Central memory CD8-positive, alpha-beta T cell (primary cell): ENCODE measurements at regions not wholly inside any gene's neighbourhood (a gene's known extent, or its start where the extent isn't known, plus 50 kb on each side); places are given as distances from the start of the nearest gene placed in this dataset.
"Not testable (repeated sequence)": the region's sequence is repeated elsewhere in the genome, so short reads cannot be mapped to it uniquely, and the experiment has no call there.

Experiments
- ATAC-seq: fragments of 150-1000 bp; cut with Tn5 transposase; replicated peaks from 2 replicates; pipeline ENCODE4 v1.10.0; 2022; ENCODE audit warnings: mild to moderate bottlenecking, moderate FRiP score, moderate number of reproducible peaks; ENCODE audit not compliant: poor library complexity, severe bottlenecking; ENCODE audit errors: extremely low read depth
- DNase-seq, 2 donors: peaks; one replicate each; pipeline ENCODE4 v3.0.0; 2021; ENCODE audit warnings: low spot score in 2 of 2
- H3K27ac Mint-ChIP-seq: one replicate; pipeline ENCODE4 v1.8.0; 2022; ENCODE audit warnings: low read depth, mild to moderate bottlenecking, moderate library complexity, mixed read lengths
- H3K27me3 Mint-ChIP-seq: one replicate; pipeline ENCODE4 v1.8.0; 2022; ENCODE audit warnings: mixed read lengths
- H3K36me3 Mint-ChIP-seq: one replicate; pipeline ENCODE4 v1.8.0; 2022; ENCODE audit warnings: mild to moderate bottlenecking, moderate library complexity, mixed read lengths; ENCODE audit not compliant: insufficient read depth
- H3K4me1 Mint-ChIP-seq: one replicate; pipeline ENCODE4 v1.8.0; 2022; ENCODE audit warnings: mixed read lengths
- H3K4me3 Mint-ChIP-seq: one replicate; pipeline ENCODE4 v1.8.0; 2022; ENCODE audit warnings: mild to moderate bottlenecking, moderate library complexity, mixed read lengths
- H3K9me3 Mint-ChIP-seq: one replicate; pipeline ENCODE4 v1.8.0; 2022; ENCODE audit warnings: mixed read lengths

GRCh38 chr3:5929027-5929426 lies 741.5 kb downstream of the EDEM1 start:
- Mint-ChIP-seq H3K27me3 (no peaks in the 10 kb centered on the region), H3K36me3 (no peaks in the 10 kb centered on the region), H3K4me1 (no peaks in the 10 kb centered on the region), H3K4me3 (no peak overlapping the region), H3K9me3 (peaks cover 5% of the 10 kb centered on the region), H3K27ac (no peak overlapping the region)
- ATAC-seq (no peak), DNase-seq (no peak)

- not testable (repeated sequence) for H3K36me3 Mint-ChIP-seq, H3K4me3 Mint-ChIP-seq
Measured at GRCh38 chr3:5944061-5944460, 756.6 kb downstream of the EDEM1 start.

DNA sequence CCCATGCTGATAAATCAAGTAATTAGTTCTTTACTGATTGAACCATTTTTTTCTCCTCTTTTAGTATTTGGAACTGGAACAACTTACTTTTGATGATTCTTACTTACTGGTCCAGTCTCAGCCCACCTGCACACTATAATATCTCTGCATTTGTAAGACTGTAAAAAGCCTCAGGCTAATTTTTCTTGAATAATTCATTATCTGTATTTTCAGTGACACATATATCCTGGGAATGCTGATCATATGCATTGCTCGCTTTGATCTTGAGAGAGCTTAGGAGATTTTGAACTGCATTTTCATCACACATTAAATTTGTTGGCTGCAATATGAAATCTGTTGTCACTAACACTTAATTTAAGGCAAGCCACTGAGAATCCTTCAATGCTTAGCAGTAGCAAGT lies 760.6 kb downstream of the EDEM1 start:
- H3K27me3 Mint-ChIP-seq, result no peaks in the 10 kb centered on the region
- no peak overlapping the region for H3K27ac Mint-ChIP-seq
- ATAC-seq (no peak), DNase-seq (no peak)
- peaks cover 6% of the 10 kb centered on the region for H3K9me3 Mint-ChIP-seq
- H3K4me3 Mint-ChIP-seq, result no peak overlapping the region
- H3K36me3 Mint-ChIP-seq, result no peaks in the 10 kb centered on the region
- no peaks in the 10 kb centered on the region for H3K4me1 Mint-ChIP-seq

More at GRCh38 chr3:5944061-5944460, 756.6 kb downstream of the EDEM1 start:
- not testable (repeated sequence) for H3K4me1 Mint-ChIP-seq, H3K27me3 Mint-ChIP-seq, H3K27ac Mint-ChIP-seq, DNase-seq, ATAC-seq
- peaks cover 11% of the 10 kb centered on the region for H3K9me3 Mint-ChIP-seq

DNA sequence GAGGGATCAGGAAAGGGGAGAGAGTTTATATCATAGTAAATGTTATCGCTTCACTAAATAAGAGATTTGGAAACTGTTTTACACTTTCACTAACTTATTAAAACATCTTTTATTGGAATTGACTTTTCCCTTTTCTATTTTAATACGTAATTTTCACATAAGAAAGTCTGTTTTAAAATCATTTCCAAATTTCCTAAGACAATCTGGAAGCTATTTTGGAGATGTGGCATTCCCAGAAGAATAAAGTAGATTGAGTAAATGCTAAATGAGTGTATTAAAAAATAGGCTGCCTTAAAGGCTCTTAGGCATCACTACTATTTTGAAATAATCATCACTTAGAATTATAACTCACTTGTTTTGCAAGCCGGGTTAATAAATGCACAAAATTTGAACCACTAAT lies 763.5 kb downstream of the EDEM1 start:
- H3K4me3 Mint-ChIP-seq, result no peak overlapping the region
- H3K9me3 Mint-ChIP-seq, result peaks cover 3% of the 10 kb centered on the region
- ATAC-seq (no peak), DNase-seq (no peak)
- no peaks in the 10 kb centered on the region for H3K27me3 Mint-ChIP-seq
- H3K36me3 Mint-ChIP-seq, result no peaks in the 10 kb centered on the region
- H3K27ac Mint-ChIP-seq, result no peak overlapping the region
- no peaks in the 10 kb centered on the region for H3K4me1 Mint-ChIP-seq

- Mint-ChIP-seq H3K4me3 (no peak overlapping the region), H3K27me3 (no peaks in the 10 kb centered on the region), H3K27ac (no peak overlapping the region), H3K9me3 (peaks cover 13% of the 10 kb centered on the region), H3K4me1 (no peaks in the 10 kb centered on the region), H3K36me3 (no peaks in the 10 kb centered on the region)
- no peak for ATAC-seq
- DNase-seq, result no peak
Measured at GRCh38 chr3:5972586-5972985, 785.1 kb downstream of the EDEM1 start.

DNA sequence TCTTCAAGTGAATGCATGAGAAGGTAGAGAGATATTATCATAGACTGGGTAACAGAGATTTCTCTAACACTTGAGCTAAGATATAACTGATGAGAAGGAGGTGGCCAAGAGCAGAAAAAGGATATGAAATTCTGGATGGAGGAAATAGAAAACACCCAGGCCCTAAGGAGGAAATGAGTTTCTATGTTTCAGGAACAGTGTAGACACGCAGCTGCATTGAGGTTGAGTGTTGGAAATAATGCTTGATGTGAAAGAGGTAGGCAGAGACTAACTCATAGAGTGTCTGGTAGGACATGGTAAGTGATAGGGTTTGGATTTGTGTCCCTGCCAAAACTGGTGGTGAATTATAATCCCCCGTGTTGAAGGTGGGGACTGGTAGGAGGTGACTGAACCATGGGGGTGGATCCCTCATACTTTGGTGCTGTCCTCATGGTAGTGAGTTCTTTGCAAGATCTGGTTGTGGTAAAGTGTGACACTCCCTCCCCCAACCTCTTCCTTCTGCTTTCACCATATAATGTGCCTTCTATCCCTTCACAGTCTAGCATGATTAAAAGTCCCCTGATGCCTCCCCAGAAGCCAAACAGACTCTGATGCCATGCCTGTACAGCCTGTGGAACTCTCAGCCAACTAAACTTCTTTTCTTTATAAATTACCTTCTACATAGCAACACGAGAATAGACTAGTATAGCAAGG lies 787.3 kb downstream of the EDEM1 start:
- Mint-ChIP-seq H3K27me3 (no peaks in the 10 kb centered on the region), H3K4me1 (no peaks in the 10 kb centered on the region), H3K36me3 (no peaks in the 10 kb centered on the region), H3K4me3 (no peak overlapping the region), H3K9me3 (peaks cover 13% of the 10 kb centered on the region), H3K27ac (no peak overlapping the region)
- DNase-seq (no peak), ATAC-seq (no peak)

GRCh38 chr3:5977331-5977730 lies 789.8 kb downstream of the EDEM1 start:
- H3K4me1 Mint-ChIP-seq, result no peaks in the 10 kb centered on the region
- H3K27me3 Mint-ChIP-seq, result no peaks in the 10 kb centered on the region
- no peak overlapping the region for H3K4me3 Mint-ChIP-seq
- H3K36me3 Mint-ChIP-seq, result no peaks in the 10 kb centered on the region
- H3K9me3 Mint-ChIP-seq, result peaks cover 23% of the 10 kb centered on the region
- H3K27ac Mint-ChIP-seq, result no peak overlapping the region
- ATAC-seq (no peak), DNase-seq (no peak)

- no peak for ATAC-seq
- Mint-ChIP-seq H3K36me3 (no peaks in the 10 kb centered on the region), H3K9me3 (peaks cover 12% of the 10 kb centered on the region)
Measured at GRCh38 chr3:5980475-5980874, 793.0 kb downstream of the EDEM1 start.

GRCh38 chr3:5994651-5995050 lies 807.1 kb downstream of the EDEM1 start:
- Mint-ChIP-seq H3K27me3 (no peaks in the 10 kb centered on the region), H3K9me3 (peaks cover 11% of the 10 kb centered on the region), H3K4me1 (no peaks in the 10 kb centered on the region), H3K36me3 (no peaks in the 10 kb centered on the region), H3K27ac (no peak overlapping the region), H3K4me3 (no peak overlapping the region)
- DNase-seq (no peak), ATAC-seq (no peak)

More at GRCh38 chr3:5980475-5980874, 793.0 kb downstream of the EDEM1 start:
- Mint-ChIP-seq H3K4me3 (no peak overlapping the region), H3K4me1 (no peaks in the 10 kb centered on the region), H3K27me3 (no peaks in the 10 kb centered on the region), H3K27ac (no peak overlapping the region)
- DNase-seq, result no peak

- Mint-ChIP-seq H3K27ac (no peak overlapping the region), H3K9me3 (peaks cover 34% of the 10 kb centered on the region), H3K27me3 (no peaks in the 10 kb centered on the region), H3K36me3 (no peaks in the 10 kb centered on the region), H3K4me3 (no peak overlapping the region), H3K4me1 (no peaks in the 10 kb centered on the region)
- DNase-seq (no peak), ATAC-seq (no peak)
Measured at GRCh38 chr3:6018456-6018855, 830.9 kb downstream of the EDEM1 start.

DNA sequence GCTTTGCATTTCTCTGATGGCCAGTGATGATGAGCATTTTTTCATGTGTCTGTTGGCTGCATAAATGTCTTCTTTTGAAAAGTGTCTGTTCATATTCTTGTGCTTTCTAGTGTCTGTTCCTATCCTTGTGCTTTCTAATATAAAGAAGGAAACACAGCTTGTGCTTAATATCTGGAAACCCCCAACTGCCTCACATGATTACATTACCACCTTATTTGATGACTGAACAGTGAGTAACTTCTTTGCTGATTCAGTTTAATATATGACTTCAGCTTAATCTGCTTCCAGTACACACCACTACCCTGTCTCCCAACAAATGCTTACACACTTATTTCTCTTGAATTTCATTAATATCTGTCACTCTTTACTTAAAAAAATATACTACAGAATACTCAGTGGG lies 835.1 kb downstream of the EDEM1 start:
- Mint-ChIP-seq H3K4me1 (no peaks in the 10 kb centered on the region), H3K9me3 (peaks cover 30% of the 10 kb centered on the region), H3K4me3 (no peak overlapping the region), H3K36me3 (no peaks in the 10 kb centered on the region), H3K27me3 (no peaks in the 10 kb centered on the region), H3K27ac (no peak overlapping the region)
- DNase-seq (no peak), ATAC-seq (no peak)

DNA sequence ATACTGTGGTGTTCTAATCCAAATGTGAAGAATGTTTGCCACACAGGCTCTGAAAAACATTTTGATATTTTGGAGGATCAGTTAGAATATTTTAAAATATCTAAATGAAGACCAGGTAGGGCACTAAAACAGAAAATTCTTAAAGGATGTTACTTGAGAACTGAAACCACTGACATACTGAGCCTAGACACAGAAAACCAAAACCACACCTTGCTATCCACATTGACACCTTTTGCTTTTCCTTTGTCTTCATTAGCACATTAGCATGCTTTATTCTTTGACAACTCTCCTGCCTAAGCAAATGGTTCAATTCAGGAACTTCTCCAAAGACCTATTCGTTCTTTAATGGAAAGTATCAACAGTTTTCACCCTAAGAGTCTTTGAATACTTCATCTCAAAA lies 835.9 kb upstream of the GRM7 start:
- no peak overlapping the region for H3K27ac Mint-ChIP-seq
- ATAC-seq (no peak), DNase-seq (no peak)
- no peak overlapping the region for H3K4me3 Mint-ChIP-seq
- no peaks in the 10 kb centered on the region for H3K4me1 Mint-ChIP-seq
- H3K36me3 Mint-ChIP-seq, result no peaks in the 10 kb centered on the region
- peaks cover 37% of the 10 kb centered on the region for H3K9me3 Mint-ChIP-seq
- no peaks in the 10 kb centered on the region for H3K27me3 Mint-ChIP-seq

GRCh38 chr3:6030648-6031047 lies 830.3 kb upstream of the GRM7 start:
- not testable (repeated sequence) for H3K36me3 Mint-ChIP-seq

More at GRCh38 chr3:6030648-6031047, 830.3 kb upstream of the GRM7 start:
- not testable (repeated sequence) for H3K4me3 Mint-ChIP-seq, H3K27ac Mint-ChIP-seq, ATAC-seq, H3K27me3 Mint-ChIP-seq, H3K4me1 Mint-ChIP-seq, DNase-seq
- peaks cover 38% of the 10 kb centered on the region for H3K9me3 Mint-ChIP-seq
